ENCODE measurements at regions not wholly inside any gene's neighbourhood (a gene's known extent, or its start where the extent isn't known, plus 50 kb on each side); places are given as distances from the start of the nearest gene placed in this dataset.

DNA sequence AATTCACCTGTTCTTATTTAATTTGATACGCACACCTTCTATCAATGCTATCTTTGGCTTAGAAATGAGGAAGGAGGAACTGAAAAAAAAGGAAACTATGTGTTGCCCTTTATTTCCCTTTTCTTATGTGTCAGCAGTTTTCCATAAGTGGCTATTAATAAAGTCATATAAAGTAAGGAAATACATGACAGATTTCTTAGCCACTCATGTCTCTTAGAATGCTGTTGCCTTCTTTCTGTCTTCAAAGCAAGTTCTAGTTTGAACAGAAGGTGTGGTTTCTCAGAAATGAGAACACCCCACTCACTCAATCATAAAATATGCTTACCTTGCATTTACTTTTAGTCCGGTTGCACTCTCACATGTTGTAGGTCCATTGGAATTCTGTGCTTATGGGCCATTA is 640.5 kb upstream of the GRM7 start:
- no peak overlapping the region for H3K27ac ChIP-seq (ENCODE audit: low read depth, low read length)
- no peaks in the 10 kb centered on the region for H3F3A ChIP-seq (ENCODE audit: insufficient read depth)
- TF ChIP-seq, protein P1, sequence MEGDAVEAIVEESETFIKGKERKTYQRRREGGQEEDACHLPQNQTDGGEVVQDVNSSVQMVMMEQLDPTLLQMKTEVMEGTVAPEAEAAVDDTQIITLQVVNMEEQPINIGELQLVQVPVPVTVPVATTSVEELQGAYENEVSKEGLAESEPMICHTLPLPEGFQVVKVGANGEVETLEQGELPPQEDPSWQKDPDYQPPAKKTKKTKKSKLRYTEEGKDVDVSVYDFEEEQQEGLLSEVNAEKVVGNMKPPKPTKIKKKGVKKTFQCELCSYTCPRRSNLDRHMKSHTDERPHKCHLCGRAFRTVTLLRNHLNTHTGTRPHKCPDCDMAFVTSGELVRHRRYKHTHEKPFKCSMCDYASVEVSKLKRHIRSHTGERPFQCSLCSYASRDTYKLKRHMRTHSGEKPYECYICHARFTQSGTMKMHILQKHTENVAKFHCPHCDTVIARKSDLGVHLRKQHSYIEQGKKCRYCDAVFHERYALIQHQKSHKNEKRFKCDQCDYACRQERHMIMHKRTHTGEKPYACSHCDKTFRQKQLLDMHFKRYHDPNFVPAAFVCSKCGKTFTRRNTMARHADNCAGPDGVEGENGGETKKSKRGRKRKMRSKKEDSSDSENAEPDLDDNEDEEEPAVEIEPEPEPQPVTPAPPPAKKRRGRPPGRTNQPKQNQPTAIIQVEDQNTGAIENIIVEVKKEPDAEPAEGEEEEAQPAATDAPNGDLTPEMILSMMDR (IDR thresholded peaks at IDR 0.05; ENCODE audit: insufficient read depth, low read length, poor library complexity, severe bottlenecking) = no peak
- no peak for TF ChIP-seq EZH2phosphoT487 (conservative IDR thresholded peaks at IDR 0.05; ENCODE audit: low read length)
- no peak overlapping the region for H3K4me3 ChIP-seq (ENCODE audit: insufficient read depth, low read length, poor library complexity, severe bottlenecking)
- H3K27me3 ChIP-seq (ENCODE audit: low read length) = no peaks in the 10 kb centered on the region
- no peak overlapping the region for H2AFZ ChIP-seq (ENCODE audit: low read depth, low read length, severe bottlenecking)
- no peaks in the 10 kb centered on the region for H4K20me1 ChIP-seq (ENCODE audit: low read depth, low read length)
- no peaks in the 10 kb centered on the region for H3K79me2 ChIP-seq (ENCODE audit: insufficient read depth, low read length)
- no peak overlapping the region for H3K4me2 ChIP-seq (ENCODE audit: low read depth, low read length, poor library complexity, severe bottlenecking)
- no peaks in the 10 kb centered on the region for H3K36me3 ChIP-seq (ENCODE audit: low read length)
- no peak overlapping the region for H3K9ac ChIP-seq (ENCODE audit: low read length)
- H3K9me3 ChIP-seq (ENCODE audit: insufficient read depth, low read length) = no peaks in the 10 kb centered on the region
- H3K9me2 ChIP-seq (replicated peaks; ENCODE audit: insufficient read depth, low read length) = no peaks in the 10 kb centered on the region

DNA sequence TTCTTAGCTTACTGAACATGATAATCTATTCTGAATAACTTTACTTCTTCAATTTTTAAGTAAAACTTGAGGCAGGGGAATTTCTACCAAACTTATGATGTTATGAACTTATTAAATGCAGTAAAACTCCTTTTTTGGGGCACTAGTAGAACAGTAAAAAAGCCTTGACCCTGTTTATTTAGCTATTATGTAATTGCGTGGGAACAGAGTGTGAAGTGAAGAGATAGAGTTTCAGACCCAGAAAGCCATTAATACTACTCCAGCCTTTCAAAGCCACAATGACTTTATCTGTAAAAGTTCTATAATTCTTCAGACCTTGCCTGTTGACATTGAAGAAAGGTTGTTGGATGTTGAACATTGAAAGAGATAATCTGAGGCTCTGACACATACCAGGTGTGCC is 638.8 kb upstream of the GRM7 start:
- Histone ChIP-seq H4K20me1 (ENCODE audit: low read depth, low read length) (no peaks in the 10 kb centered on the region), H3K36me3 (ENCODE audit: low read length) (no peaks in the 10 kb centered on the region), H2AFZ (ENCODE audit: low read depth, low read length, severe bottlenecking) (peak overlapping the region; percentile 62), H3K4me3 (ENCODE audit: insufficient read depth, low read length, poor library complexity, severe bottlenecking) (no peak overlapping the region), H3K9ac (ENCODE audit: low read length) (no peak overlapping the region), H3K4me2 (ENCODE audit: low read depth, low read length, poor library complexity, severe bottlenecking) (no peak overlapping the region), H3K9me3 (ENCODE audit: insufficient read depth, low read length) (no peaks in the 10 kb centered on the region), H3K27ac (ENCODE audit: low read depth, low read length) (no peak overlapping the region), H3F3A (ENCODE audit: insufficient read depth) (no peaks in the 10 kb centered on the region), H3K9me2 (replicated peaks; ENCODE audit: insufficient read depth, low read length) (no peaks in the 10 kb centered on the region), H3K79me2 (ENCODE audit: insufficient read depth, low read length) (no peaks in the 10 kb centered on the region), H3K27me3 (ENCODE audit: low read length) (no peaks in the 10 kb centered on the region)
- TF ChIP-seq, protein P1 (IDR thresholded peaks at IDR 0.05; ENCODE audit: insufficient read depth, low read length, poor library complexity, severe bottlenecking) = no peak
- no peak for TF ChIP-seq EZH2phosphoT487 (conservative IDR thresholded peaks at IDR 0.05; ENCODE audit: low read length)

DNA sequence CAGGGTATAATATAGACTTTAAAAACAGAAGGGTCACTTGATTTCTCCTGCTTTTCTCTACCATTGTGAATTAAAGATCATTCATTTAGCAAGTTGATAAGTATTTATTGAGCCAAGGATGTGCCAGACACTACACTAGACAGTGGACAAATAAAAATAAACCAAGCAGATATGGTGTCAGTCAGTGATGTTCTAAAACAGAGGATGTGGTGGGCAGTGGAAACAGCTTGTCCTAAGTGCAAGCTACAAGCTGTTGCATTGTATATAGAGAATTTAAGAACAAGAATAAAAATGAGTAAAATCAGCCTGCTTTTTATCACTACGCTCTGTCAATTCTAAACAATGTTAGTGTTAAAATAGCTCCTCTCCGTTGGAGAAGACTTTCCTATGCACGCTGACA is 637.3 kb upstream of the GRM7 start:
- no peak overlapping the region for H3K4me3 ChIP-seq (ENCODE audit: insufficient read depth, low read length, poor library complexity, severe bottlenecking)
- no peaks in the 10 kb centered on the region for H4K20me1 ChIP-seq (ENCODE audit: low read depth, low read length)
- H3K9me2 ChIP-seq (replicated peaks; ENCODE audit: insufficient read depth, low read length) = no peaks in the 10 kb centered on the region
- H3K9ac ChIP-seq (ENCODE audit: low read length) = no peak overlapping the region
- H3K79me2 ChIP-seq (ENCODE audit: insufficient read depth, low read length) = no peaks in the 10 kb centered on the region
- no peak for TF ChIP-seq EZH2phosphoT487 (conservative IDR thresholded peaks at IDR 0.05; ENCODE audit: low read length)
- TF ChIP-seq, protein P1 (IDR thresholded peaks at IDR 0.05; ENCODE audit: insufficient read depth, low read length, poor library complexity, severe bottlenecking) = no peak
- H3F3A ChIP-seq (ENCODE audit: insufficient read depth) = no peaks in the 10 kb centered on the region
- no peak overlapping the region for H3K27ac ChIP-seq (ENCODE audit: low read depth, low read length)
- peak overlapping the region; percentile 7 for H2AFZ ChIP-seq (ENCODE audit: low read depth, low read length, severe bottlenecking)
- H3K27me3 ChIP-seq (ENCODE audit: low read length) = no peaks in the 10 kb centered on the region
- H3K4me2 ChIP-seq (ENCODE audit: low read depth, low read length, poor library complexity, severe bottlenecking) = no peak overlapping the region
- H3K36me3 ChIP-seq (ENCODE audit: low read length) = no peaks in the 10 kb centered on the region
- H3K9me3 ChIP-seq (ENCODE audit: insufficient read depth, low read length) = no peaks in the 10 kb centered on the region
